Body of pancreas (tissue), 4 donors: ENCODE measurements at regions not wholly inside any gene's neighbourhood (a gene's known extent, or its start where the extent isn't known, plus 50 kb on each side); places are given as distances from the start of the nearest gene placed in this dataset.
A peak's percentile ranks its signal among the peaks of the same experiment; 100 is the strongest.

Experiments used
- ATAC-seq: fragments of 150-250 bp; one replicate; pipeline ENCODE4 v1.9.1; 2016
- DNase-seq, 4 donors: peaks; one replicate each; pipeline ENCODE4 v3.0.0-alpha.2; 2019
- H3K27ac ChIP-seq, 4 donors: fragments of 200-600 bp; sonication (generic); 1 replicate in 3 of 4; 2 replicates in 1 of 4; pipeline versions ENCODE4 v1.5.1 to v1.6.1; 2016 to 2019; ENCODE audit warnings: mild to moderate bottlenecking in 1 of 4, mixed read lengths in 1 of 4, moderate library complexity in 1 of 4
- H3K27me3 ChIP-seq, 2 donors: fragments of 200-600 bp; sonication (generic); one replicate each; pipeline ENCODE4 v1.6.0; 2016; ENCODE audit warnings: mild to moderate bottlenecking in 1 of 2
- H3K36me3 ChIP-seq, 2 donors: fragments of 200-600 bp; sonication (generic); replicated peaks in 1 of 2; 2 replicates each; pipeline ENCODE4 v1.5.1; 2016; ENCODE audit warnings: low read depth in 2 of 2; ENCODE audit not compliant: insufficient read depth in 1 of 2
- H3K4me1 ChIP-seq: fragments of 200-600 bp; sonication (generic); one replicate; pipeline ENCODE4 v1.6.0; 2016
- H3K4me3 ChIP-seq, 2 donors: fragments of 200-600 bp; sonication (generic); 1 replicate in 1 of 2; 2 replicates in 1 of 2; pipeline ENCODE4 v1.5.1; 2016 to 2019
- H3K9me3 ChIP-seq, 3 donors: fragments of 200-600 bp; sonication (generic); 1 replicate in 2 of 3; 2 replicates in 1 of 3; pipeline ENCODE4 v1.5.1; 2016
- CTCF ChIP-seq, 7 experiments: fragments of 450-650 bp in 4 of 7; fragments of 200-600 bp in 3 of 7; sonication (generic) in 3 of 7; IDR thresholded peaks; one replicate each; pipeline ENCODE4 v1.5.1; 2016 to 2019; ENCODE audit warnings: antibody characterized with exemption in 7 of 7
- POLR2A ChIP-seq, 3 donors: fragments of 450-650 bp; IDR thresholded peaks; one replicate each; pipeline ENCODE4 v1.6.1; 2016; ENCODE audit warnings: antibody characterized with exemption in 3 of 3, mild to moderate bottlenecking in 2 of 3
- WGBS, 2 donors: methylation state at CpG; one replicate each; pipeline ENCODE4 v1.1.5; 2017; 5-methylcytosine and 5-hydroxymethylcytosine counted together
- intact Hi-C: fragments of 100-400 bp; cut with DNase I; formaldehyde crosslinking; loops from one replicate; pipeline ENCODE4 v1.15.1; 2023

GRCh38 chr16:63057341-63057740 lies 1021.1 kb upstream of the CDH8 start:
- intact Hi-C loops: no loop called here
- no peaks in the 10 kb centered on the region for H3K9me3 ChIP-seq
- 68 to 77% methylated on average over 3 of the region's 3 CpGs for WGBS, 2 donors
- no peak overlapping the region for H3K4me3 ChIP-seq
- no peaks in the 10 kb centered on the region for H3K36me3 ChIP-seq
- H3K27ac ChIP-seq: no peak overlapping the region
- H3K4me1 ChIP-seq: no peaks in the 10 kb centered on the region
- ATAC-seq: no peak
- DNase-seq: no peak
- TF ChIP-seq POLR2A (IDR thresholded peaks at IDR 0.05) (no peak), CTCF (IDR thresholded peaks at IDR 0.05) (no peak)
- no peaks in the 10 kb centered on the region for H3K27me3 ChIP-seq

- H3K9me3 ChIP-seq: no peaks in the 10 kb centered on the region
- DNase-seq: no peak
- no peaks in the 10 kb centered on the region for H3K4me1 ChIP-seq
- no peak for TF ChIP-seq CTCF (IDR thresholded peaks at IDR 0.05)
- TF ChIP-seq POLR2A (IDR thresholded peaks at IDR 0.05): no peak
- H3K36me3 ChIP-seq: no peaks in the 10 kb centered on the region
- no peak for ATAC-seq
- H3K27me3 ChIP-seq: no peaks in the 10 kb centered on the region
- intact Hi-C loops: no loop called here
- no peak overlapping the region for H3K27ac ChIP-seq
- WGBS, 2 donors: 79 to 88% methylated on average over 1 of the region's 1 CpG
- H3K4me3 ChIP-seq: no peak overlapping the region
Measured at GRCh38 chr16:63050391-63050790, 1014.2 kb upstream of the CDH8 start.

- Histone ChIP-seq H3K27me3 (no peaks in the 10 kb centered on the region), H3K9me3 (no peaks in the 10 kb centered on the region), H3K27ac (no peak overlapping the region), H3K36me3 (no peaks in the 10 kb centered on the region), H3K4me1 (peaks cover 11% of the 10 kb centered on the region), H3K4me3 (no peak overlapping the region)
- intact Hi-C loops: no loop called here
- WGBS, 2 donors: 20% methylated on average over 7 of the region's 7 CpGs
- TF ChIP-seq CTCF (IDR thresholded peaks at IDR 0.05) (no peak), POLR2A (IDR thresholded peaks at IDR 0.05) (no peak)
- DNase-seq (peak in 2 of 4 donors; percentile 5 to 40), ATAC-seq (no peak)
Measured at GRCh38 chr16:63038397-63039106, 1002.3 kb upstream of the CDH8 start.

- no peak for ATAC-seq
- Histone ChIP-seq H3K9me3 (no peaks in the 10 kb centered on the region), H3K4me1 (peaks cover 11% of the 10 kb centered on the region), H3K36me3 (no peaks in the 10 kb centered on the region), H3K27me3 (no peaks in the 10 kb centered on the region), H3K4me3 (no peak overlapping the region), H3K27ac (no peak overlapping the region)
- no peak for DNase-seq
- 9 to 10% methylated on average over 1 of the region's 1 CpG for WGBS, 2 donors
- TF ChIP-seq POLR2A (IDR thresholded peaks at IDR 0.05): no peak
- no peak for TF ChIP-seq CTCF (IDR thresholded peaks at IDR 0.05)
- intact Hi-C loops: no loop called here
Measured at GRCh38 chr16:63037761-63038396, 1001.6 kb upstream of the CDH8 start.
